GM23338 (cell line): ENCODE measurements at regions not wholly inside any gene's neighbourhood (a gene's known extent, or its start where the extent isn't known, plus 50 kb on each side); places are given as distances from the start of the nearest gene placed in this dataset.

Source experiments
- ATAC-seq: fragments of 200-7000 bp; cut with Tn5 transposase; 3 replicates; pipeline ENCODE4 v1.9.1; 2020
- DNase-seq: peaks from one replicate; pipeline ENCODE4 v3.0.0-alpha.2; 2015; ENCODE audit warnings: low spot score
- H2AFZ ChIP-seq: fragments of 200-600 bp; sonication (generic); 2 replicates; pipeline ENCODE4 v1.8.0; 2016; ENCODE audit warnings: antibody characterized with exemption, mild to moderate bottlenecking, moderate library complexity
- H3F3A ChIP-seq: fragments of 200-600 bp; sonication (generic); replicated peaks from 2 replicates; pipeline ENCODE4 v1.8.0; 2017; ENCODE audit warnings: antibody characterized with exemption, mixed run types, low read depth
- H3K27ac ChIP-seq: fragments of 200-600 bp; sonication (generic); 2 replicates; pipeline ENCODE4 v1.6.1; 2016; ENCODE audit warnings: low read depth
- H3K27me3 ChIP-seq: fragments of 200-600 bp; sonication (generic); 2 replicates; pipeline ENCODE4 v1.8.0; 2016; ENCODE audit warnings: mild to moderate bottlenecking, mixed run types, moderate library complexity; ENCODE audit not compliant: insufficient read depth
- H3K36me3 ChIP-seq: fragments of 200-600 bp; sonication (generic); 2 replicates; pipeline ENCODE4 v1.8.0; 2016; ENCODE audit warnings: mild to moderate bottlenecking; ENCODE audit not compliant: insufficient read depth
- H3K4me1 ChIP-seq: fragments of 200-600 bp; sonication (generic); 2 replicates; pipeline ENCODE4 v1.8.0; 2016; ENCODE audit warnings: mild to moderate bottlenecking, moderate library complexity; ENCODE audit not compliant: insufficient read depth
- H3K4me2 ChIP-seq: fragments of 200-600 bp; sonication (generic); 2 replicates; pipeline ENCODE4 v1.7.1; 2017; ENCODE audit warnings: mixed run types
- H3K4me3 ChIP-seq: fragments of 200-600 bp; sonication (generic); 2 replicates; pipeline ENCODE4 v1.6.1; 2016; ENCODE audit warnings: mixed run types
- H3K79me2 ChIP-seq: fragments of 200-600 bp; sonication (generic); replicated peaks from 2 replicates; pipeline ENCODE4 v1.8.0; 2017; ENCODE audit warnings: mild to moderate bottlenecking; ENCODE audit not compliant: insufficient read depth
- H3K9me2 ChIP-seq: fragments of 200-600 bp; sonication (generic); 2 replicates; pipeline ENCODE4 v1.8.0; 2017; ENCODE audit not compliant: insufficient read depth
- H4K20me1 ChIP-seq: fragments of 200-600 bp; sonication (generic); replicated peaks from 2 replicates; pipeline ENCODE4 v1.8.0; 2017; ENCODE audit warnings: mild to moderate bottlenecking; ENCODE audit not compliant: insufficient read depth
- H3K27ac Mint-ChIP-seq: 2 replicates; pipeline ENCODE4 v1.8.0; 2020; ENCODE audit warnings: inconsistent platforms, mild to moderate bottlenecking, moderate library complexity, mixed read lengths
- H3K27me3 Mint-ChIP-seq: 3 replicates; pipeline ENCODE4 v1.8.0; 2022; ENCODE audit warnings: low read depth, mild to moderate bottlenecking, moderate library complexity, mixed read lengths, inconsistent platforms; ENCODE audit not compliant: insufficient read depth, poor library complexity
- H3K36me3 Mint-ChIP-seq: 3 replicates; pipeline ENCODE4 v1.8.0; 2021; ENCODE audit warnings: low read depth, mild to moderate bottlenecking, inconsistent platforms, moderate library complexity, mixed read lengths
- H3K4me1 Mint-ChIP-seq: 3 replicates; pipeline ENCODE4 v1.8.0; 2020; ENCODE audit warnings: mild to moderate bottlenecking, inconsistent platforms, mixed read lengths
- H3K4me3 Mint-ChIP-seq: 3 replicates; pipeline ENCODE4 v1.8.0; 2021; ENCODE audit warnings: moderate library complexity, mild to moderate bottlenecking, inconsistent platforms, mixed read lengths
- H3K9me3 Mint-ChIP-seq: 3 replicates; pipeline ENCODE4 v1.8.0; 2020; ENCODE audit warnings: moderate library complexity, mild to moderate bottlenecking, inconsistent platforms, mixed read lengths
- CREB1 ChIP-seq: fragments of 250-450 bp; sonication (Bioruptor Pico); IDR thresholded peaks from 2 replicates; pipeline ENCODE4 v1.5.0; 2020; ENCODE audit warnings: low read depth, mild to moderate bottlenecking, moderate library complexity
- CTCF ChIP-seq, 2 experiments: fragments of 200-600 bp in 1 of 2; sonication (generic) in 1 of 2; conservative IDR thresholded peaks; 2 replicates each; pipeline versions ENCODE4 v1.5.1 to v1.6.1; 2016 to 2017; ENCODE audit warnings: antibody characterized with exemption in 2 of 2, low read depth in 2 of 2, mild to moderate bottlenecking in 2 of 2, moderate library complexity in 1 of 2
- ETS1 ChIP-seq: IDR thresholded peaks from 2 replicates; pipeline ENCODE4 v1.6.1; 2016; ENCODE audit warnings: antibody characterized with exemption
- EZH2 ChIP-seq: fragments of 200-600 bp; sonication (generic); IDR thresholded peaks from one replicate; pipeline ENCODE4 v1.8.0; 2017; ENCODE audit warnings: antibody characterized with exemption, mild to moderate bottlenecking, low read depth; ENCODE audit not compliant: unreplicated experiment
- EZH2phosphoT487 ChIP-seq: fragments of 200-600 bp; sonication (generic); IDR thresholded peaks from one replicate; pipeline ENCODE4 v1.8.1; 2018; ENCODE audit warnings: antibody characterized with exemption; ENCODE audit not compliant: unreplicated experiment
- JUNB ChIP-seq: IDR thresholded peaks from one replicate; pipeline ENCODE4 v1.6.1; 2016; ENCODE audit warnings: antibody characterized with exemption; ENCODE audit not compliant: unreplicated experiment
- NANOG ChIP-seq: IDR thresholded peaks from 2 replicates; pipeline ENCODE4 v1.6.1; 2016; ENCODE audit warnings: antibody characterized with exemption, borderline replicate concordance
- POLR2AphosphoS5 ChIP-seq: IDR thresholded peaks from 2 replicates; pipeline ENCODE4 v1.6.1; 2016; ENCODE audit warnings: antibody characterized with exemption, low read depth

DNA sequence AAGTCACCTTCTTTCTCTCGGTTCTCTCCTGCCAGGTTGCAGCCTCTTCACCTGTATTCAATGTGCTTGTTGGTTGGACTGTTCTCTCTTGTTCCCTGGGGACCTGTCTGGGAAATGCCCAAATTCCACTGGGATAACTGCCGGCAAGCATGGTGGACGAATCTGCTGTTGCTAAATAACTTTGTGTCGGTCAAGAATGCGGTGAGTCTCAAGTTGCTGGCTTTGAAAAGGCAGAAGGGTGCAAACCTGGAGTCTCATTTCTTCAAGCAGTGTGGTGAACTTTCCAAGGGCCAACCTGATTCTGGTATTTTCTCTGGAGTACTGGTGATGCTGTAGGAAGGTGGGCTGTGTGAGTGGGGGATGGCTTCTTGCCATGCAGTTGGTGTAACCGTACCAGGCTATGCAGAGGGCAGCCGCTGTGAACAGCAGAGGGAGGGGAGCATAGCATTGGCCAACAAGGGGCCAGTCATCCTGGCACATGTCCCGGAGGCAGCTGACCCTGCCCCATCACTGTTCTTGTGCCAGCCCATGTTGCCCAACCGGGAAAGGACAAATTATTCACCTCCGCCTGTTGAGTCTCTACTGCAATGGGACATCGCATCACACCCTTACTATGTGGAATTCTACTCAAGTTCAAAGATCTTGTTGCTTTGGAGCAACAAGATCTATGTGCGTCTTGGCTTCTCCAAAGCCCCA, 88.1 kb upstream of the SEC11C start (continued):
- TF ChIP-seq CTCF (conservative IDR thresholded peaks at IDR 0.05; ENCODE audit: low read depth in 2 of 2) (no peak), ETS1 (no peak), POLR2AphosphoS5 (no peak)

DNA sequence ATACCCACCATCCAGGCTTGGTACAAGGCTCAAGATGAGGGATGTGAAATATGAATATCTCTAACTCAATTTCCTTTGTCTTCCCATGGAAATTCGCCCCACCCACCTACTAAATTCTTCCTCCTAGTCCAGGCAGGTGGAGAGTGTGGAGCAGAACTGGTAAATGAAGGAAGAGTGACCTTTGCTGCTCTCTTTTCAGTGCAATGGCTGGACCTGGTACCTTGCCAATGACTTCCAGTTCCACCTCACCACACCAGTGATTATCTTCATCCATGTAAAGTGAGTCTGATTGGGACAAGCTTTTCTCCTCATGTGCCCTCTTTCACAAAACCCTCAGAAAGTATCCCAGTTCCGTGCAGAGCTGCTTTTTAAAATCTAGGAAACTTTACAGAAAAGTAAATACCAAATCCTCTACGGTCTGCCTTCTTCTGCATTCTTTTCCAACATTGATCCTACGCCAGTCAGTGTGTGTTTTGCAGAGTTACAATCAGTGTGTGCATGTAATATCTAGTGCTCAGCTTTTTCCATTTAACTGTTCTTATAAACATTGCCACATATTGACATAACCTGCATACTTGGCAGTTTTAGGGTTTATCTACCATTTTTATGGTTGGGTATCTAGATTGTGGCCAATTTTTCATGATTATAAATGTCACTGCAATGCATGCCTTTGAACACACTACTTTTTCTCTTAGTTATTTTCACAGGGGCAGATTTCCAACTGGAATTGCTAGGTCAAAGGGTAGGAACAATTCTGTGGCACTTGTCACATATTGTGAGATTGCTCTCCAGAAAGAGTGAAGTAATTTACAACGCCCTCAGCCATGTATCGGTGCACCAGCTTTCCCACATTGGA, 86.5 kb upstream of the SEC11C start:
- no peak for ATAC-seq
- DNase-seq, result no peak
- Histone ChIP-seq H3F3A (no peaks in the 10 kb centered on the region), H3K4me3 (no peak overlapping the region), H3K4me1 (peaks cover 25% of the 10 kb centered on the region), H3K27me3 (no peaks in the 10 kb centered on the region), H4K20me1 (no peaks in the 10 kb centered on the region), H3K9me2 (no peaks in the 10 kb centered on the region), H3K27ac (no peak overlapping the region), H2AFZ (no peak overlapping the region), H3K79me2 (no peaks in the 10 kb centered on the region), H3K4me2 (no peak overlapping the region), H3K36me3 (no peaks in the 10 kb centered on the region)
- no peaks in the 10 kb centered on the region for H3K36me3 Mint-ChIP-seq
- H3K9me3 Mint-ChIP-seq, result no peaks in the 10 kb centered on the region
- no peak overlapping the region for H3K27ac Mint-ChIP-seq
- H3K4me3 Mint-ChIP-seq, result no peak overlapping the region
- H3K27me3 Mint-ChIP-seq, result peaks cover 9% of the 10 kb centered on the region
- H3K4me1 Mint-ChIP-seq, result peaks cover 28% of the 10 kb centered on the region
- TF ChIP-seq CREB1 (no peak), EZH2phosphoT487 (no peak), JUNB (no peak), CTCF (conservative IDR thresholded peaks at IDR 0.05; ENCODE audit: low read depth in 2 of 2) (no peak), EZH2 (no peak), NANOG (no peak)
